Peyer's patch (tissue), 4 donors: ENCODE measurements at regions not wholly inside any gene's neighbourhood (a gene's known extent, or its start where the extent isn't known, plus 50 kb on each side); places are given as distances from the start of the nearest gene placed in this dataset.
"Not testable (repeated sequence)": the region's sequence is repeated elsewhere in the genome, so short reads cannot be mapped to it uniquely, and the experiment has no call there.

Experiments used
- CTCF ChIP-seq, 6 experiments: fragments of 450-650 bp in 4 of 6; fragments of 200-600 bp in 2 of 6; sonication (generic) in 1 of 6; IDR thresholded peaks; one replicate each; pipeline ENCODE4 v1.5.1; 2017 to 2019; ENCODE audit warnings: antibody characterized with exemption in 6 of 6, mild to moderate bottlenecking in 3 of 6, moderate library complexity in 1 of 6
- POLR2A ChIP-seq, 2 donors: fragments of 450-650 bp; IDR thresholded peaks; one replicate each; pipeline ENCODE4 v1.5.1; 2017; ENCODE audit warnings: antibody characterized with exemption in 2 of 2, mild to moderate bottlenecking in 2 of 2, moderate library complexity in 2 of 2

- not testable (repeated sequence) for TF ChIP-seq CTCF, POLR2A (IDR thresholded peaks at IDR 0.05)
These were observed 302.9 kb upstream of the PLGLB2 start for GRCh38 chr2:87444951-87445350.
